MM.1S (cell line): ENCODE measurements at regions not wholly inside any gene's neighbourhood (a gene's known extent, or its start where the extent isn't known, plus 50 kb on each side); places are given as distances from the start of the nearest gene placed in this dataset.
"Not testable (repeated sequence)": the region's sequence is repeated elsewhere in the genome, so short reads cannot be mapped to it uniquely, and the experiment has no call there.

Source experiments
- EZH2 ChIP-seq: fragments of 300-600 bp; sonication (generic); optimal IDR thresholded peaks from 2 replicates; pipeline ENCODE3; 2017; ENCODE audit warnings: low read depth, mild to moderate bottlenecking, antibody characterized with exemption, low read length, mixed read lengths
- EZH2phosphoT487 ChIP-seq: fragments of 300-600 bp; sonication (generic); IDR thresholded peaks from 2 replicates; pipeline ENCODE4 v1.6.1; 2018; ENCODE audit warnings: antibody characterized with exemption, low read length
- TF ChIP-seq, protein P1 (sequence below): fragments of 300-600 bp; sonication (generic); IDR thresholded peaks from 2 replicates; pipeline ENCODE4 v1.5.1; 2016; ENCODE audit warnings: antibody characterized with exemption, low read length, mixed read lengths

GRCh38 chr17:53748159-53748820 lies 74.4 kb upstream of the KIF2B start:
- TF ChIP-seq, protein P1, sequence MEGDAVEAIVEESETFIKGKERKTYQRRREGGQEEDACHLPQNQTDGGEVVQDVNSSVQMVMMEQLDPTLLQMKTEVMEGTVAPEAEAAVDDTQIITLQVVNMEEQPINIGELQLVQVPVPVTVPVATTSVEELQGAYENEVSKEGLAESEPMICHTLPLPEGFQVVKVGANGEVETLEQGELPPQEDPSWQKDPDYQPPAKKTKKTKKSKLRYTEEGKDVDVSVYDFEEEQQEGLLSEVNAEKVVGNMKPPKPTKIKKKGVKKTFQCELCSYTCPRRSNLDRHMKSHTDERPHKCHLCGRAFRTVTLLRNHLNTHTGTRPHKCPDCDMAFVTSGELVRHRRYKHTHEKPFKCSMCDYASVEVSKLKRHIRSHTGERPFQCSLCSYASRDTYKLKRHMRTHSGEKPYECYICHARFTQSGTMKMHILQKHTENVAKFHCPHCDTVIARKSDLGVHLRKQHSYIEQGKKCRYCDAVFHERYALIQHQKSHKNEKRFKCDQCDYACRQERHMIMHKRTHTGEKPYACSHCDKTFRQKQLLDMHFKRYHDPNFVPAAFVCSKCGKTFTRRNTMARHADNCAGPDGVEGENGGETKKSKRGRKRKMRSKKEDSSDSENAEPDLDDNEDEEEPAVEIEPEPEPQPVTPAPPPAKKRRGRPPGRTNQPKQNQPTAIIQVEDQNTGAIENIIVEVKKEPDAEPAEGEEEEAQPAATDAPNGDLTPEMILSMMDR, result not testable (repeated sequence)
- TF ChIP-seq EZH2, EZH2phosphoT487: not testable (repeated sequence)
